Hepatocyte (in vitro differentiated cells): ENCODE measurements at regions not wholly inside any gene's neighbourhood (a gene's known extent, or its start where the extent isn't known, plus 50 kb on each side); places are given as distances from the start of the nearest gene placed in this dataset.

Experiments
- DNase-seq: peaks from one replicate; pipeline ENCODE4 v3.0.0-alpha.2; 2016; ENCODE audit warnings: low spot score
- H2AFZ ChIP-seq: fragments of 200-600 bp; sonication (generic); 2 replicates; pipeline ENCODE4 v1.6.0; 2016; ENCODE audit warnings: antibody characterized with exemption, mild to moderate bottlenecking
- H3K27ac ChIP-seq: fragments of 200-600 bp; sonication (generic); 2 replicates; pipeline ENCODE4 v1.5.1; 2016; ENCODE audit warnings: mild to moderate bottlenecking
- H3K27me3 ChIP-seq: fragments of 200-600 bp; sonication (generic); 2 replicates; pipeline ENCODE4 v1.6.1; 2016
- H3K36me3 ChIP-seq: fragments of 200-600 bp; sonication (generic); replicated peaks from 2 replicates; pipeline ENCODE4 v1.5.1; 2016; ENCODE audit warnings: low read depth; ENCODE audit not compliant: insufficient read depth
- H3K4me1 ChIP-seq: fragments of 200-600 bp; sonication (generic); 2 replicates; pipeline ENCODE4 v1.5.1; 2016; ENCODE audit warnings: mild to moderate bottlenecking, moderate library complexity; ENCODE audit not compliant: insufficient read depth
- H3K4me2 ChIP-seq: fragments of 200-600 bp; sonication (generic); 2 replicates; pipeline ENCODE4 v1.6.0; 2016
- H3K4me3 ChIP-seq: fragments of 200-600 bp; sonication (generic); 2 replicates; pipeline ENCODE4 v1.5.1; 2016; ENCODE audit warnings: mild to moderate bottlenecking
- H3K79me2 ChIP-seq: fragments of 200-600 bp; sonication (generic); 2 replicates; pipeline ENCODE4 v1.6.0; 2017; ENCODE audit warnings: mild to moderate bottlenecking
- H3K9me2 ChIP-seq: fragments of 200-600 bp; sonication (generic); replicated peaks from 2 replicates; pipeline ENCODE4 v1.6.0; 2017; ENCODE audit warnings: mild to moderate bottlenecking; ENCODE audit not compliant: insufficient read depth
- H3K9me3 ChIP-seq: fragments of 200-600 bp; sonication (generic); 2 replicates; pipeline ENCODE4 v1.5.1; 2016; ENCODE audit warnings: low read depth, mild to moderate bottlenecking
- H4K20me1 ChIP-seq: fragments of 200-600 bp; sonication (generic); 2 replicates; pipeline ENCODE4 v1.6.0; 2016; ENCODE audit warnings: mild to moderate bottlenecking; ENCODE audit not compliant: insufficient read depth, poor library complexity, severe bottlenecking
- CTCF ChIP-seq: fragments of 200-600 bp; sonication (generic); IDR thresholded peaks from 2 replicates; pipeline ENCODE4 v1.5.1; 2016; ENCODE audit warnings: antibody characterized with exemption, mild to moderate bottlenecking; ENCODE audit not compliant: poor library complexity
- EZH2 ChIP-seq: fragments of 200-600 bp; sonication (generic); IDR thresholded peaks from 2 replicates; pipeline ENCODE4 v1.6.1; 2016; ENCODE audit warnings: antibody characterized with exemption, mild to moderate bottlenecking, borderline replicate concordance
- EZH2phosphoT487 ChIP-seq: fragments of 200-600 bp; sonication (generic); IDR thresholded peaks from one replicate; pipeline ENCODE4 v1.6.1; 2018; ENCODE audit warnings: antibody characterized with exemption, mild to moderate bottlenecking, low read depth, moderate library complexity; ENCODE audit not compliant: unreplicated experiment, severe bottlenecking
- WGBS: methylation state at CpG from one replicate; pipeline ENCODE4 v1.1.6; 2016; ENCODE audit warnings: low lambda C conversion rate; ENCODE audit errors: missing lambda C conversion rate; 5-methylcytosine and 5-hydroxymethylcytosine counted together

DNA sequence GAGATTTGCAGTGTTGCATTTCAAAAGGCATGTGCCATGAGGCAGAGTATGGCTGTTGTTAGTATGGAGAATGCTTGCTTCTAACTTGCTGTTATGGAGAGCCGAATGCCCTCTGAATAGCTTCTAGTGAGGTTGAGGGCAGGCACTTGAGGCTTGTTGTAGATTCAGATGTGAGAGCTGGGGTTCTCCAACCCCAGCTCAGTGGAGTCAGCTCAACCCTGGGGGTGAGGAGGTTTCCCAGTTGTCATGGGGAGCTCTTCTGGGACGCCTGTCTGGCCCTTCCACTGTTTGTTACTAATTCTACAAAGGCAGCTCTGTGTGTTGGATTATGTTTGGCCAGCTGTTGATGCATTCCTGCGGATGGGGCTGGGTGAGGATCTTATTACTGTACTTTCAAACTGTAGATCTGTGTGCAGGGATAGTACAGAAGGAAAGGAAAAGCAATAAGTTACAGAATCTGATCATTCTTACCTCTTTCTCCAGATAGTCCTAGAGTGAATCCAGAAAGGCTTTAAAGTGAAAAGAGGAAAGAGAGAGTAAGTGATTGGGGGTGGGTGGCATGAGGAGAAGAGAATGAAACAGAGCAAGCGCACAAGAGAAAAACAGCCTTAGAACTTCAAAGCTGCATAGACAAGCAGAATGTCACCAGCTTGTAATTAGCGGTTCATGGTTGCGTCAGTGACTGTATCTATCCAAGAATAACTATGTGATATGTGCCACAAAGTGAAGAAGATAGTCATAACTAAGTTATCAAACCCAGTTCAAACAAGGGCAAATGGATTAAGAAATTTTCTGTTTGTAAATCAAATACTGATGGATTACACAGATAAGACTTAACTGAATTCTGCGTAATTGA is 148.7 kb downstream of the PRL start:
- TF ChIP-seq EZH2phosphoT487: no peak
- TF ChIP-seq CTCF: no peak
- TF ChIP-seq EZH2: no peak
- Histone ChIP-seq H3K4me3 (no peak overlapping the region), H3K4me1 (peaks cover 32% of the 10 kb centered on the region), H3K27ac (peak overlapping the region; percentile 50), H3K27me3 (no peaks in the 10 kb centered on the region), H3K79me2 (no peaks in the 10 kb centered on the region), H4K20me1 (no peaks in the 10 kb centered on the region), H3K9me2 (no peaks in the 10 kb centered on the region), H2AFZ (no peak overlapping the region), H3K9me3 (no peaks in the 10 kb centered on the region), H3K36me3 (no peaks in the 10 kb centered on the region), H3K4me2 (peak overlapping the region; percentile 62)
- 49% methylated on average over 7 of the region's 7 CpGs for WGBS
- DNase-seq: peak; percentile 38

DNA sequence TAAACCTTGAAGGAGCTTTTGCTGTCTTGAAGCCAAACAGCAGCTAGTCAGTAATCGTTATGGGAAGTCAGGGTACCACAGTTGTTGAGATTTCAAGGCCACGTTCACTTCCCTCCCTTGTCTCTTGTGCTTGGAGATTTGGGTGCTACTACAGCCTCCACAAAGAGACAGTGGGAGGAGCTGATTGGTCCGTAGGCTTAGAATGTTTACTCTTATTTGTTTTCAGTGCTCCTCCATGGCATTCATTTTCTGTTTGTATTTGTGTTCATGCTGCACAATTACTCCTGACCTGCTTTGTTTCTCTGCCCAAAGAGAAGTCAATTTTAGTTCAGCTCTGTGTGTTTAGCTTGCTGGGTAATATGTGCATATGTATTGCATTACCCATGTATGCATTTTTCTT is 147.7 kb downstream of the PRL start:
- Histone ChIP-seq H3K4me1 (peaks cover 32% of the 10 kb centered on the region), H3K79me2 (no peaks in the 10 kb centered on the region), H3K4me2 (peak overlapping the region; percentile 29), H3K27me3 (no peaks in the 10 kb centered on the region), H4K20me1 (no peaks in the 10 kb centered on the region), H3K4me3 (no peak overlapping the region), H3K9me3 (no peaks in the 10 kb centered on the region), H3K36me3 (no peaks in the 10 kb centered on the region), H2AFZ (no peak overlapping the region), H3K27ac (no peak overlapping the region), H3K9me2 (no peaks in the 10 kb centered on the region)
- WGBS: 53% methylated on average over 3 of the region's 3 CpGs
- TF ChIP-seq EZH2phosphoT487 (no peak), EZH2 (no peak), CTCF (no peak)
- no peak for DNase-seq

GRCh38 chr6:22149501-22150367 is 147.1 kb downstream of the PRL start:
- H3K4me1 ChIP-seq: peaks cover 32% of the 10 kb centered on the region
- H3K27me3 ChIP-seq: no peaks in the 10 kb centered on the region
- no peak overlapping the region for H2AFZ ChIP-seq
- no peak overlapping the region for H3K27ac ChIP-seq
- H3K9me2 ChIP-seq: no peaks in the 10 kb centered on the region
- no peak overlapping the region for H3K4me3 ChIP-seq
- H4K20me1 ChIP-seq: no peaks in the 10 kb centered on the region
- no peaks in the 10 kb centered on the region for H3K36me3 ChIP-seq
- peak; percentile 47 for DNase-seq
- H3K4me2 ChIP-seq: peak overlapping the region; percentile 18
- H3K9me3 ChIP-seq: no peaks in the 10 kb centered on the region
- H3K79me2 ChIP-seq: no peaks in the 10 kb centered on the region
- 66% methylated on average over 11 of the region's 11 CpGs for WGBS
- TF ChIP-seq EZH2phosphoT487 (no peak), CTCF (no peak), EZH2 (no peak)
